HG02642 (cell line): ENCODE measurements at regions not wholly inside any gene's neighbourhood (a gene's known extent, or its start where the extent isn't known, plus 50 kb on each side); places are given as distances from the start of the nearest gene placed in this dataset.
"Not testable (repeated sequence)": the region's sequence is repeated elsewhere in the genome, so short reads cannot be mapped to it uniquely, and the experiment has no call there.

Experiments
- ATAC-seq: cut with Tn5 transposase; IDR thresholded peaks from one replicate; pipeline ENCODE4 v1.9.1; 2021; ENCODE audit warnings: mild to moderate bottlenecking; ENCODE audit not compliant: unreplicated experiment, poor library complexity

DNA sequence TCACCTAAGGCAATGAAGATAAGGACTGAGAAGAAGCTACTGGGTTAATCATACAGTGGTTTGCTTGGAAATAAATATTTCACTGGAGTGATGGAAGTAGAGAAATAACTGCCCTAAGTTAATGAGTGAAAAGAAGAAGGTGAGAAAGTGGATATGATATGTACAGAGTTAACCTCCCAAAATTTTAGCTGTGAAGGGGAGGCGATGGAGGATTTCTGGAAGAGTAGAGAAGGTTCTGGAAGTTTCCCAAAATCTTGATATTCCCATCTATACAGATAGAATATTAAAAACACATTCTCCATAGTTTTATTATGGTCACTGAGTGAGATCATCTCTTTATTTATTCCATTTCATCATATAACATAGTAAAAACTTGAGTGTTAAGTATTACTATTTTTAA, 296.6 kb upstream of the RGPD4 start:
- no peak for ATAC-seq

DNA sequence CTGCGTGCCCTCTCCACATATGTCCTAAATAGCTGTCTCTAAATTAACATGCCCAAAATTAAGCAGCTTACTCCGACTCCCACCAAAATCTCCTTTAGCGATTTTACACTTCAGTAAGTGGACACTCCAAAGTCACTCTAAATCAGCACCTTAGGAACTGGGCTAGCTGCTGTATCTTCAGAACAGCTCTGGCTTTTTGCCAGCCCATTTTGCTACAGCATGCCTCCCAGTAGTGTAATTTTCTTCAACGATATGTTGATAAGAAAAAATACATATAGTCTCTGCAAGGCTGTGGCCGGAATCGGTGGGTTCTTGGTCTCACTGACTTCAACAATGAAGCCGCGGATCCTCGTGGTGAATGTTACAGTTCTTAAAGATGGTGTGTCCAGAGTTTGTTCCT, 291.8 kb upstream of the RGPD4 start:
- no peak for ATAC-seq

DNA sequence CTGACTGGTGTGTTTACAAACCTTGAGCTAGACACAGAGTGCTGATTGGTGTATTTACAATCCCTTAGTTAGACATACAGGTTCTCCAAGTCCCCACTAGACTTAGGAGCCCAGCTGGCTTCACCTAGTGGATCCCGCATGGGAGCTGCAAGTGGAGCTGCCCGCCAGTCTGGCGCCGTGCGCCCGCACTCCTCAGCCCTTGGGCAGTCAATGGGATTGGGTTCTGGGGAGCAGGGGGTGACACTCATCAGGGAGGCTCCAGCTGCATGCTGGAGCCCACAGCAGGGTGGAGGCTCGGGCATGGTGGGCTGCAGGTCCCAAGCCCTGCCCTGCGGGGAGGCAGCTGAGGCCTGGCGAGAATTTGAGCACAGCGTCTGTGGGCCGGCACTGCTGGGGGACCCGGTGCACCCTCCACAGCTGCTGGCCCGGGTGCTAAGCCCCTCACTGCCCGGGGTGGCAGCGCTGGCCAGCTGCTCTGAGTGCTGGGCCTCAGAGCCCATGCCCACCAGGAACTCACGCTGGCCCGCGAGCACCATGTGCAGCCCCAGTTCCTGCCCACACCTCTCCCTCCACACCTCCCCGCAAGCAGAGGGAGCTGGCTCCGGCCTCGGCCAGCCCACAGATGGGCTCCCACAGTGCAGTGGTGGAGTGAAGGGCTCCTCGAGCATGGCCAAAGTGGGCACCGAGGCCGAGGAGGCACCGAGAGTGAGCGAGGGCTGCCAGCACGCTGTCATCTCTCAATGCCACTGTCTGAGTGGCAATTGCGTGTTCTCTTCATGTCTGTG, 290.6 kb upstream of the RGPD4 start:
- not testable (repeated sequence) for ATAC-seq

DNA sequence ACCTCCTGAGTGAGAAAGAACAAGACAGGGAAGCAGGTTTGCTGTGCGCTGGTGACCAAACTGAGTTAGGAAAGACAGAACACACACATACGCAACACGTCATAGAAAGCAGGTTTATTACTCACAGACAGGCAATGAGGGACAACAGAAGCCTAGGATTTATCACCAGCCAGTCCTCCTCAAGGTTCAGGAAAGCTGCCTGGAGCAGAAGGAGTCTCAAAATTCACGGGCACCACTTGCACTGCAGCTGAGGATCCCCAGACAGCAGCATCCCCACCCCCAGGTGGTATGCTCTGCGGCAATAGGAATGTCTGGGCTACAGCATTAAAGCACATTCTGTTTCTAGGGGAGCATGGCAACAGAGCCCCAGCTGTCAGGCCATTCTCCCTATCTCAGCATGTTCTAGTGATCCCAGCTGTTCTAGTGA, 284.4 kb upstream of the RGPD4 start:
- ATAC-seq, result no peak

DNA sequence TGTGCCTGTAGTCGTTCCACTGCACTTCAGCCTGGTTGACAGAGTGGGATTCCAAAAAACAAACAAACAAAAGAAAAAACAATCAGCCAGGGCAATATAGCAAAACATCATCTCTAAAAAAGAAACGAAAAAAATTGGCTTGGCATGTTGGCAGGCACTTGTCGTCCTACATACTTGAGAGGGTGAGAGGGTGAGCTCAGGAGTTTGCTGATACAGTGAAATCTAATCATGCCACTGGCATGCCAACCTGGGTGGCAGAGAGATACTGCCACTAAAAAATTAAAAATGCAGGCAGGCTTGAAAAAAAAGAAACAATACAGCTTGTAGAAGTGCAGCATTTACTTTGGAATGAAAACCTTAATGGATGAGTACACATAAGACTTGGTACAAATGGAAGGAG, 282.9 kb upstream of the RGPD4 start:
- ATAC-seq, result no peak

DNA sequence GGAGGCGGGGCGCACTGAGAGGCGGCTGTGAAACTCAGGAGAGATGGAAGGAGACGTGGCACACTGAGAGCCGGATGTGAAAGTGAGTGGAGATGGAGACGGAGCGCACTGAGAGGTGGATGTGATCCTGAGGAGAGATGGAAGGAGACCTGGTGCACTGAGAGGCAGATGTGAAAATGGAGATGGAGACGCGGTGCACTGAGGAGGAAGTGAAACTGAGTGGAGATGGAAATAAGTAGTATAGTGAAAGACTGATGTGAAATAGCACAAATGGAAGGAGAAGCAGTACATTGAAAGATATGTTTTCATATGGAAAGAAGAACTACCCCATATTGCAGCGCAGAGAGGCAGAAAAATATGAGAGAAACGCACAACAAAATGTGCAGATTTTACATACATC, 281.6 kb upstream of the RGPD4 start:
- ATAC-seq, result no peak

DNA sequence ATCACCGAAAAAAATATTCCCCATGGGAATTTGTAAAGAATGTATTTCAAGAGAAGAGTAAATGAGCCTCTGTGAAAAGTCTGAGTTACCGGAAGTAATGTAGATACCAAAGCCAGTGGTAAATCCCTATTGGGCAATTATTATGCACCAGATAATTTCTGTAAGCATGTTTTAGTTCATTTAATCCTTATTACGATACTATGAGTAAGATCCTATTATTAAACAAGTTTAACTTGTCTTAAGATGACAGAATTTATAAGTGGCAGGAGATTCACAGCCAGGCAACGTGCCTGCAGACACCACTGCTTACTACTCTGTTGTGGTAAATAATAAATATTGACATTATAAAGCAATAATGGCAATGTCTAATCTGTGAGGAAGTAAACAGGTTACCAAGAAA, 280.8 kb upstream of the RGPD4 start:
- no peak for ATAC-seq

DNA sequence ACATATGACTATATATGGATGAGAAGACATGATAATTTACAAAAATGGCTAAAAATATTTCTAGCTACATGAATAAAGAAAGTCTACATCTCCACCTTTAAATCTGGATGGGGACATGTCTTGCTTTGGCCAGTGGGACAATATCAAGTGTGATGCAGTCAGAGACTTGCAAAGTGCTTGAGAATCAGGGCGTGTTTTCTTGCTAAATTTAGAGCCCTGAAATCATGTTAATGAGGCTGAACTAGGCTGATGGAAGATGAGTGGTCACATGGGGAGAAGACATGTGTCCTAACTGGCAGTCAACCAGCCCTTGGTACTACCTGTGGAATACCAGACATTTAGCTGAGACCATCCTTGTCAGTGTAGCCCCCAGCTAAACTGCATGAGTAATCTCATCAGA, 278.5 kb upstream of the RGPD4 start:
- no peak for ATAC-seq

DNA sequence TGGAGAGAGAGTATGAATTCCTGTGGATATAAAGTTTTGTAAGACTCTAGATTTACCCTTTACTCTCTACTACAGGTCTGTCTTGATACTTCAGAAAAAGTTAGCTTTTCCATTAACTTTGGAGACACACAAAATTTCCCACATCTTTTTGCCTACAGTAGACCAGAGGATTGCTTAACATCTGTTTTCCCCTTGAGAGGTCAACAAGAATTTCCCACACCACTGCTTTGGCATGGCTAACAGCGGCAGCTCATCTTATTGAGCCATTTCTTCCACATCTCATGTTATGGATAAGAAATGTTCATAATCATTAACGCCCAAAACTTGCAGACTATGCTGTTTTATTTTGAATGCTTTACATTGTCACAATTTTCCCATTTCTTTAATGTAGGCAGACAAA, 273.6 kb upstream of the RGPD4 start:
- ATAC-seq, result no peak

DNA sequence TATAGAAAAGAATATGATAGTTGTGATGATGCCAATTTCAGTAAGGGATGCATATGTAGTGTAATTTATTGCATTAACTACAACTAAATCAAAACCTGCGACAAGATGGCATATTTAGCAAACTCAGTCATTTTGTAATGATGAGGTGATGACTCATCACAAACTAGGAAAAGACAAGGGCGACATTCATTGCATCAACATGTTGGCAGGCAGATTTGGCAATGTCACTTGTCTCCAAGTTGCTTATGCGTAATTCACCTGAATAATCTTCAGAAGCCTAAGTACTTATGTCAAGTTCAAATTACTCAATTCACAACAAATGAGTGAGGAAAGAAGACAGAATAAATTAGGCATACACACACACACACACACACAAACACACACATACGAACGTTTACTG, 273.2 kb upstream of the RGPD4 start:
- no peak for ATAC-seq

DNA sequence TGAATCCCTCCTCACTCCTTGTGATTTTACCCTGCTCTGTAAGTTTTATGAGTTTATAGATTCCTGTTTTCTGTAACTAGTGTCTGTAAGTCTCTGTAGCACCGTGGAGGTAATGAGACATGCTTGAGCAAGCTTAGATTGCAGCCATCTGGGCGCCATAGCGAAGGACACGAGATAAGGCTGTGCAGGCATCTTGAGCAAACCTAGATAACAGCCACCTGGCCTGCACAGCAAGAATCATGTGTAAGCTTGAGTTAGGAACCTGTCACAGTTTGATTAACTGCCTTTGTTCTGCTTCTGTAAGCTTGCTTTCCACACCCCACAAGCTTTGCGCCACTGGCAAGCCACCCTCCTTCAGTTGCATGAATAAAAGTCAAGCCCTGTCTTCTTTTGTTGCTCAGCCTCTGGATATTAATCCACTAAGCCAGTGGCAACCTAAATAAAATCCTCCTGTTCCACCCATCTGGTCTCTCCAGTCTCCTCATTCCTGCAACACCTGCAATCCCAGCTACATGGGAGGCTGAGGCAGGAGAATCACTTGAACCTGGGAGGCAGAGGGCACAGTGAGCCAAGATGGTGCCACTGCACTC, 270.6 kb upstream of the RGPD4 start:
- ATAC-seq, result no peak

DNA sequence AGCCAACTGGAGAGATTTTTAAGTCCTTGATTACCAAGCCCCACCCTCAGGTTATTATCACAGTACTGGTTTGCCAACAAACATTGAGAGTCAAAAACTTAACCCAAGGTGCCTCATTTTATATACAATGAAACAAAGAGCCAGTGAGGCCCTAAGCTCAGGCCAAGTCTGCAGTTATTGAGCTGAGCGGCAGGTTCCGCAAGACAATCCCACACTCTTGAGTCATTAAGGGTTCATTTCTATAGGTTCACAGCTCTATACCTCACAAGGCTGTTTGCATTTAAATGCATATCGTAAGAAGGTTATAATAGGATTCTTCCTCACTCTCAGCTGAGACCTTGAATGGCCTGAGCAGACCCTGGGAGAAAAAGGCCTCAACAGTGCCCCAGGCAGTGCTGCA, 268.4 kb upstream of the RGPD4 start:
- ATAC-seq, result no peak

DNA sequence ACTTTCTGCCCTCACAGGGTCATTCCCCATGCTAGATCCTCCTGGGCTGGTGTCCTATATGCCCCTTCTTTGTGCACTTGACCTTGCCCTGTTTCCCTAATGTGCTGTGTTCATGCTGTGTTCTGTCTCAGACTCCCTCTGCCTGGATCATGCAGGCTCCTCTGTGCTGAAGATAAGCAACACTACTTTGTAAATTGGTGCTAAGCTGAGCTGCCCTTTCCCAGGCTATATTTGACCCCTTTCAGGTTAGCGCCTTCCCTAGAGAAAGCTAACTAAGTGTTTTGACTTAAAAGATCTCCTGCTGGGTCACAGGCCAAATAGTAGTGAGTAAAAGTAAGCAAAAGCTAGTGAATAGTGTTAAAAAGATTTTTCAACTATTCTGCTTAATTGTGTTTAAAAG, 257.2 kb upstream of the RGPD4 start:
- ATAC-seq, result no peak

DNA sequence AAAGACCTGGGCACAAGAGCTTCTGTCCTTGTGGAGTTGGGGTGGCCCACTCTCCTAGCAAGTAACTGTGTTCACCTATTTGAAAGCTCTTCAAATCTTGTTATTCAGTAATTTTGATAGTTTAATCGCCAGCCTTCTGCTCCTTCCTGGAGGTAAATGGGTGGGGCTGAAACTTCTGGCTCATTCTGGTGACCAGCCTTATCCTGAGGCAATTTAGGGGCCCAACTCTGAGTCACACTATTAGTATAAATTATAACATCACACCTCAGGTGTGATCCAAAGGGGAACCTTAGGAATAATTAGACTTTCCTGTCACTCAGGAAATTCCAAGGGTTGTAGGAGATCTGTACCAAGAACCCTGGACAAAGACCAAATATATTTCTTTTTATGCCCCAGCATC, 255.8 kb upstream of the RGPD4 start:
- ATAC-seq, result no peak

DNA sequence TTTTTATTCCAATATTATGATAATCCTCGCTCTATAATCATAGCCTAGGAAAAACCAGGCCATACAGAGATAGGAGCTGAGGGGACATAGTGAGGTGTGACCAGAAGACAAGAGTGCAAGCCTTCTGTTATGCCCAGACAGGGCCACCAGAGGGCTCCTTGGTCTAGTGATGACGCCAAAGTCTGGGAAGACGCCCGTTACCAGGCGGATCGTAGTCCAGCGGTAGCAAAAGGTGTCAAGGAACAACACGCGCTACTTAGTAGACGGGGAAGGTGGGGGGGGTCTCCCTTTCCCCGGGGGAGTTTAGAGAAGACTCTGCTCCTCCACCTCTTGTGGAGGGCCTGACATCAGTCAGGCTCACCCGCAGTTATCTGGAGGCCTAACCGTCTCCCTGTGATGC, 253.8 kb upstream of the RGPD4 start:
- ATAC-seq, result not testable (repeated sequence)

DNA sequence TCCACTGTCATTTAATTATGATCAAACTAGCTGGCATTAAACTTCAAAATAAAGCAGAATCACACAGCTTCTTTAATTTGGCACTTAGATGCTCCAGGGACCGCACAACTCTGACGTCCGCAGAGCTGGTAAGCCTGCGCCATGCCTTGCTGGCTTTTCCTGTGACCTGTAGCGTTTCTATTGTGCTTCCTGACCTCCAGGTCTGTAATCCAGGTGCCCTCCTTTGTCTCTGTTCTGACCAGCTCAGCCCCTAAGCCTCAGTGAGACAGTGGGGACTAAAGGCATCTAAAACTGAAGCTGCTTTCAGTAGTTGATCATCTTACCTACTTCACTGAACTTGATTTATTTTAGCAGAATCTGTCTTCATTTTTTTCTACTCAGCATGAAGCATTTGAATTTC, 249.7 kb upstream of the RGPD4 start:
- no peak for ATAC-seq

DNA sequence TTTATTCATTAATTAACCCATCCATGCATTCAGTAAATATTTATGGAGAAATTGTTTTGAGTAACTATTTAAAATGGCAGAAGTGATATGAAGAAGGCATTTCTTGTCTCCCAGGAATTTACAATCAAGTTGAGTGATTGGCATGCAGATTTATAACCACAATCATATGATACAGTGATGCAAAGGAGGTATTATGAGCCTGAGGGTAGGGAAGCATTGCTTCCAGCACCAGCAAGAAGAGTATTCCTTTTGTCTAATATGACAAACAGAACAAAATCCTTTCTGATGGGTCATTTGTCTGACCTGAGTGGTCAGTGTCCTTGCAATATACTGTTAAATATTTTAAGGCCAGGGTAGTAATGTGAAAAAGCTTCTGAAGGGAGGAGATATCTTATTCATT, 244.2 kb upstream of the RGPD4 start:
- no peak for ATAC-seq

DNA sequence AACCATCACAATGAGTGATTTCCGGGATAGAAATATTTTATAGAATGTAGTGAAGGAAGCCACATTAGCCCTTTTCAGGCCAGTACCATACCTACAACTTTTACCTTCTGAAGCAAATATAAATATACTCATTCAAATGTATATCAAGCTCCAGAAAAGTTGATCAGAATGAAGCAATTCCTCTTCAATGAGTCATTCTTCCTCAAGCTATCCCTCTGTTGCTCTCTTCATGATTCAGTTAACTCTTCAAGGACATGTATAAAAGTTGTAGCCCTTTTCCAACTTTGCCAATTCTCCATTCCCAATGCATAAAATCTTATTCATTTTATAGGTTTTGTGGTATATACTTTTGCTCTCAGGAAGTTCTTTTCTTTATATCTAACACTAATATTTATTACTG, 242.1 kb upstream of the RGPD4 start:
- ATAC-seq, result no peak

DNA sequence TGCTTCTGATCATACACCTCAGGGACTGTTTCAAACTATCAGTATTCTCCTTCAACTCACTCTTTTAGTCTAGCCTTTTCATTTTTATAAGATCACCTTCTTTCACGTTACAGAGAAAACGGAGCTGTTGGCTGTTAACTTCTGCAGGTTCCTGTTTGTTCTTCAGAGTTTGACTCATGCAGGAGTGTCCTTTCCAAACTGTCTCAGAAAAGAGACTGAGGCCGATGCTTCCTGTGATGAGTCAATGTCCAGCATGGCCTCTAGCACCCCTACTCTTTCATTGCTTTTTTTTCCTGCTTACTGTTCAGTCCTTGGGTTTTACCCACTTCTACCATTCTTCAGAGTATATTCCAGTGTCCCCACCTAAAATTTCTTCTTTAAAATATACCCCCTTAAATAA, 240.8 kb upstream of the RGPD4 start:
- no peak for ATAC-seq

DNA sequence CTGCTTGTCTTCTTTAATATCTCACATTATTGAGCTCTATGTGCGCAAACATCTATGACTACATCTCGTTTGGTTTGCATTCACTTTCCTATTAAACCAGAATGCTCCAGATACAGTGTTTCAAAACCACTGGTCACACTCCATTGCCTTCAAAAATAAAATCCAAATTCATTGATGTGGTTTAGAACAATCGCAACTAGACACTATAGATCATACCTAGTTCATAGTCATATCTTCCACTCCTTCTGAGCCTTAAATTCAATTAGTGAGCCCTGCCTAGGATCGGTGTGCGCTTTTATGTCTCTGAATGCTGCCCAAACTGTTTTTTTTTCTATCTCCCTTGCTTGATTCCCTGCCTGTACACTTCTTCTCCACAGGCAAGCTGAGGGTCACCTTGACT, 238.5 kb upstream of the RGPD4 start:
- ATAC-seq, result no peak

DNA sequence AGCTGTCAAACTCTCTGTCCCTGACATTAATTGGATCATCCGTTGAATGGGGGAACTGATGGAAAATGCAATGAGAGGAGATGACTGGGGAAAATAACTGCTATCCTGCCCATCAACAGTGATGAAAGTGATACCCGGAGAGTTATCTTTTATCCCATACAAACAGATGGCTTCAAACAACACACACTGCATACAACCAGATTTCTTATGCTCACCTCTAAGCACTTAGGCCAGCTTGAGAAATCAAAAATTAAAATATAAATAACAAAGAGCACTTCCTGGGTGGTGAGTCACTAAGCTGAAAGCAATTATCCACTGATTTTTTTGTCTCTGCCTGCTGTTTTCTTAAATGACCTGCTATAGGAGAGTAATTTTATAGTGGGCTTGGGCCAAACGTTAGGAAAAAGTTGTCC, 237.6 kb upstream of the RGPD4 start:
- no peak for ATAC-seq

DNA sequence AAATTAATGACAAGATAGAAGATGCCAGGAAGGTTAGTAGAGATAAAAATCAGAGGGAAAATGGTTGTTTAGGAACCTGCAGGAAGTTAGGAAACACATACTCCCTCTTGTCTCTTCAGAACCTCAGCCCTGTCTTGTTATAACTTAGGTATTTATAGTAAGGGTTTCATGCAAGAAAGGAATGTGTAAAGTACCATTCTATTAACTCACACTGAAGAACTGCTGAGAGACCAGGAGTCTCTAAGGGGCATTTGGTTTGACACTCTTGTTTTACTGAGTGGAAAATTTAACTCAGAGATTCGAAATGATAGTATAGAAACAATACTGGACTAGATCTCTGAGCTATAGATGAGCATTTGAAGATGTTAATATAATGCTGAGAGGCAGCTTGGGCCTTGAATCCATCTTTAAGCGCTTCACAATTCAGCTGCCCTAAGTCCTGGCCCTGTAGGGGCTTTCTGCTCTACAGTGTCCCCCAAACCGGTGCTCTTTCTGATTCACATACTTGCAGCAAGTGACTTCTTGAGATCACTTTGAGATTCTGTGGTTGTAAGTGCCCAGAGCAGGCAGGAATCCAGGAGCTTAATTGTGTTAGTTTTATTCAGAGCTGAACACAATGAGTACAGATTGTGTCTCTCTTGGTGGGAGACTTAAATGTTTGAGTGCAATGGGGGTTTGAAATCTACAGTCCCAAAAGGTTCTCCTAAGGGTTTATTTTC, 235.0 kb upstream of the RGPD4 start:
- no peak for ATAC-seq
